WTC11 (cell line): ENCODE measurements at regions not wholly inside any gene's neighbourhood (a gene's known extent, or its start where the extent isn't known, plus 50 kb on each side); places are given as distances from the start of the nearest gene placed in this dataset.

Experiments
- ATAC-seq: fragments of 200-7000 bp; cut with Tn5 transposase; 2 replicates; pipeline ENCODE4 v1.10.0; 2021; ENCODE audit warnings: mild to moderate bottlenecking, moderate library complexity
- CTCF ChIA-PET: fragments of 300-600 bp; sonication (Branson Sonifier 250); formaldehyde crosslinking; loops from one replicate; lab custom pipeline; 2021; ENCODE audit warnings: antibody characterized with exemption; lab: Charles Lee
- POLR2A ChIA-PET: fragments of 350-600 bp; sonication (Branson Sonifier 250); formaldehyde crosslinking; loops from one replicate; lab custom pipeline; 2021; ENCODE audit warnings: antibody characterized with exemption; lab: Charles Lee
- DNase-seq: peaks from one replicate; pipeline ENCODE4 v3.0.0; 2021; ENCODE audit warnings: low spot score
- H3K27ac Mint-ChIP-seq: 2 replicates; pipeline ENCODE4 v1.8.0; 2021; ENCODE audit warnings: mixed read lengths
- H3K27me3 Mint-ChIP-seq: 2 replicates; pipeline ENCODE4 v1.8.0; 2021; ENCODE audit warnings: low read depth, mild to moderate bottlenecking, moderate library complexity, mixed read lengths
- H3K36me3 Mint-ChIP-seq: 2 replicates; pipeline ENCODE4 v1.8.0; 2021; ENCODE audit warnings: mixed read lengths
- H3K4me1 Mint-ChIP-seq: 2 replicates; pipeline ENCODE4 v1.8.0; 2022; ENCODE audit warnings: mixed read lengths
- H3K4me3 Mint-ChIP-seq: 2 replicates; pipeline ENCODE4 v1.8.0; 2021; ENCODE audit warnings: mild to moderate bottlenecking, moderate library complexity, mixed read lengths
- H3K9me3 Mint-ChIP-seq: 2 replicates; pipeline ENCODE4 v1.8.0; 2021; ENCODE audit warnings: mixed read lengths
- CDX4 ChIP-seq: fragments of 250-450 bp; sonication (Bioruptor Pico); IDR thresholded peaks from 2 replicates; pipeline ENCODE4 v1.9.0; 2021; ENCODE audit warnings: moderate library complexity, mild to moderate bottlenecking, inconsistent platforms, borderline replicate concordance
- CREM ChIP-seq: sonication (generic); formaldehyde crosslinking; IDR thresholded peaks from 2 replicates; pipeline ENCODE4 v1.8.1; 2022; ENCODE audit warnings: mild to moderate bottlenecking, missing genetic modification reagents, moderate library complexity
- E2F5 ChIP-seq: sonication (generic); formaldehyde crosslinking; IDR thresholded peaks from 2 replicates; pipeline ENCODE4 v1.8.1; 2022; ENCODE audit warnings: mild to moderate bottlenecking, moderate library complexity, missing genetic modification reagents
- EMX1 ChIP-seq: fragments of 250-450 bp; sonication (Bioruptor Pico); IDR thresholded peaks from 2 replicates; pipeline ENCODE4 v1.8.0; 2021; ENCODE audit warnings: mild to moderate bottlenecking
- ESRRA ChIP-seq: sonication (generic); formaldehyde crosslinking; IDR thresholded peaks from 2 replicates; pipeline ENCODE4 v1.8.1; 2022; ENCODE audit warnings: mild to moderate bottlenecking, missing genetic modification reagents, borderline replicate concordance
- ETV6 ChIP-seq: sonication (generic); formaldehyde crosslinking; IDR thresholded peaks from 2 replicates; pipeline ENCODE4 v1.8.1; 2022; ENCODE audit warnings: mild to moderate bottlenecking, missing genetic modification reagents
- MXD4 ChIP-seq: fragments of 250-450 bp; sonication (Bioruptor Pico); IDR thresholded peaks from 2 replicates; pipeline ENCODE4 v1.8.0; 2021; ENCODE audit warnings: mild to moderate bottlenecking, moderate library complexity, borderline replicate concordance
- NR1H2 ChIP-seq: sonication (generic); formaldehyde crosslinking; IDR thresholded peaks from 2 replicates; pipeline ENCODE4 v1.9.0; 2021; ENCODE audit warnings: mild to moderate bottlenecking, moderate library complexity, missing genetic modification reagents
- NR3C1 ChIP-seq: sonication (generic); formaldehyde crosslinking; conservative IDR thresholded peaks from 2 replicates; pipeline ENCODE4 v1.8.1; 2023; ENCODE audit warnings: low read depth, mild to moderate bottlenecking, missing genetic modification reagents
- PREB ChIP-seq: sonication (generic); formaldehyde crosslinking; IDR thresholded peaks from 2 replicates; pipeline ENCODE4 v1.8.1; 2022; ENCODE audit warnings: mild to moderate bottlenecking, missing genetic modification reagents, moderate library complexity, borderline replicate concordance
- RELA ChIP-seq: sonication (generic); formaldehyde crosslinking; IDR thresholded peaks from 2 replicates; pipeline ENCODE4 v1.8.1; 2022; ENCODE audit warnings: missing genetic modification reagents, mild to moderate bottlenecking, borderline replicate concordance
- SP1 ChIP-seq: sonication (generic); formaldehyde crosslinking; conservative IDR thresholded peaks from 2 replicates; pipeline ENCODE4 v1.8.1; 2022; ENCODE audit warnings: missing genetic modification reagents
- TEAD4 ChIP-seq: sonication (generic); formaldehyde crosslinking; IDR thresholded peaks from 2 replicates; pipeline ENCODE4 v1.8.0; 2022; ENCODE audit warnings: mild to moderate bottlenecking, missing genetic modification reagents
- TP53 ChIP-seq: sonication (generic); formaldehyde crosslinking; IDR thresholded peaks from 2 replicates; pipeline ENCODE4 v1.8.1; 2023; ENCODE audit warnings: mild to moderate bottlenecking, missing genetic modification reagents
- ZNF232 ChIP-seq: sonication (generic); formaldehyde crosslinking; IDR thresholded peaks from 2 replicates; pipeline ENCODE4 v1.8.0; 2022; ENCODE audit warnings: mild to moderate bottlenecking, missing genetic modification reagents
- ZNF263 ChIP-seq: sonication (generic); formaldehyde crosslinking; IDR thresholded peaks from 2 replicates; pipeline ENCODE4 v1.8.1; 2022; ENCODE audit warnings: low read depth, mild to moderate bottlenecking, moderate library complexity, missing genetic modification reagents
- TF ChIP-seq, protein P1 (sequence below): sonication (generic); formaldehyde crosslinking; IDR thresholded peaks from 2 replicates; pipeline ENCODE4 v1.8.0; 2023; ENCODE audit warnings: mild to moderate bottlenecking, missing genetic modification reagents
- TF ChIP-seq, protein P2 (sequence below): fragments of 250-450 bp; sonication (Bioruptor Pico); IDR thresholded peaks from 2 replicates; pipeline ENCODE4 v1.8.0; 2021; ENCODE audit warnings: mild to moderate bottlenecking
- TF ChIP-seq, protein P3 (sequence below): sonication (generic); formaldehyde crosslinking; IDR thresholded peaks from 2 replicates; pipeline ENCODE4 v1.8.1; 2023; ENCODE audit warnings: mild to moderate bottlenecking, missing genetic modification reagents, moderate library complexity
- TF ChIP-seq, protein P4 (sequence below): fragments of 250-450 bp; sonication (Bioruptor Pico); IDR thresholded peaks from 2 replicates; pipeline ENCODE4 v2.1.2; 2022; ENCODE audit warnings: mild to moderate bottlenecking, moderate library complexity

GRCh38 chr5:74042959-74043358 lies 417.0 kb downstream of the ARHGEF28 start:
- H3K4me3 Mint-ChIP-seq = no peak overlapping the region
- H3K36me3 Mint-ChIP-seq = no peaks in the 10 kb centered on the region
- peaks cover 14% of the 10 kb centered on the region for H3K9me3 Mint-ChIP-seq
- H3K27ac Mint-ChIP-seq = no peak overlapping the region
- ChIA-PET CTCF (interaction anchor here (1.2 kb wide), 1 partner anchor 170 kb away, joined by 3 read pairs; no protein-coding TSS in a partner anchor), POLR2A (no interaction called here)
- TF ChIP-seq NR1H2 (CRISPR knock-in tag) = no peak
- TF ChIP-seq, protein P1, sequence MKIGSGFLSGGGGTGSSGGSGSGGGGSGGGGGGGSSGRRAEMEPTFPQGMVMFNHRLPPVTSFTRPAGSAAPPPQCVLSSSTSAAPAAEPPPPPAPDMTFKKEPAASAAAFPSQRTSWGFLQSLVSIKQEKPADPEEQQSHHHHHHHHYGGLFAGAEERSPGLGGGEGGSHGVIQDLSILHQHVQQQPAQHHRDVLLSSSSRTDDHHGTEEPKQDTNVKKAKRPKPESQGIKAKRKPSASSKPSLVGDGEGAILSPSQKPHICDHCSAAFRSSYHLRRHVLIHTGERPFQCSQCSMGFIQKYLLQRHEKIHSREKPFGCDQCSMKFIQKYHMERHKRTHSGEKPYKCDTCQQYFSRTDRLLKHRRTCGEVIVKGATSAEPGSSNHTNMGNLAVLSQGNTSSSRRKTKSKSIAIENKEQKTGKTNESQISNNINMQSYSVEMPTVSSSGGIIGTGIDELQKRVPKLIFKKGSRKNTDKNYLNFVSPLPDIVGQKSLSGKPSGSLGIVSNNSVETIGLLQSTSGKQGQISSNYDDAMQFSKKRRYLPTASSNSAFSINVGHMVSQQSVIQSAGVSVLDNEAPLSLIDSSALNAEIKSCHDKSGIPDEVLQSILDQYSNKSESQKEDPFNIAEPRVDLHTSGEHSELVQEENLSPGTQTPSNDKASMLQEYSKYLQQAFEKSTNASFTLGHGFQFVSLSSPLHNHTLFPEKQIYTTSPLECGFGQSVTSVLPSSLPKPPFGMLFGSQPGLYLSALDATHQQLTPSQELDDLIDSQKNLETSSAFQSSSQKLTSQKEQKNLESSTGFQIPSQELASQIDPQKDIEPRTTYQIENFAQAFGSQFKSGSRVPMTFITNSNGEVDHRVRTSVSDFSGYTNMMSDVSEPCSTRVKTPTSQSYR (CRISPR knock-in tag) = no peak
- TF ChIP-seq TP53 = no peak
- no peak for TF ChIP-seq NR3C1 (CRISPR knock-in tag)
- TF ChIP-seq PREB (CRISPR knock-in tag) = no peak
- TF ChIP-seq, protein P2, sequence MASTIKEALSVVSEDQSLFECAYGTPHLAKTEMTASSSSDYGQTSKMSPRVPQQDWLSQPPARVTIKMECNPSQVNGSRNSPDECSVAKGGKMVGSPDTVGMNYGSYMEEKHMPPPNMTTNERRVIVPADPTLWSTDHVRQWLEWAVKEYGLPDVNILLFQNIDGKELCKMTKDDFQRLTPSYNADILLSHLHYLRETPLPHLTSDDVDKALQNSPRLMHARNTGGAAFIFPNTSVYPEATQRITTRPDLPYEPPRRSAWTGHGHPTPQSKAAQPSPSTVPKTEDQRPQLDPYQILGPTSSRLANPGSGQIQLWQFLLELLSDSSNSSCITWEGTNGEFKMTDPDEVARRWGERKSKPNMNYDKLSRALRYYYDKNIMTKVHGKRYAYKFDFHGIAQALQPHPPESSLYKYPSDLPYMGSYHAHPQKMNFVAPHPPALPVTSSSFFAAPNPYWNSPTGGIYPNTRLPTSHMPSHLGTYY = no peak
- TF ChIP-seq ZNF263 = no peak
- TF ChIP-seq TEAD4 (CRISPR knock-in tag) = no peak
- TF ChIP-seq ZNF232 (CRISPR knock-in tag) = no peak
- no peak for TF ChIP-seq SP1 (CRISPR knock-in tag)
- TF ChIP-seq ETV6 = no peak
- TF ChIP-seq CDX4 (CRISPR knock-in tag) = no peak
- no peak for TF ChIP-seq EMX1 (CRISPR knock-in tag)
- no peak for TF ChIP-seq E2F5 (CRISPR knock-in tag)
- TF ChIP-seq MXD4 = no peak
- TF ChIP-seq, protein P3, sequence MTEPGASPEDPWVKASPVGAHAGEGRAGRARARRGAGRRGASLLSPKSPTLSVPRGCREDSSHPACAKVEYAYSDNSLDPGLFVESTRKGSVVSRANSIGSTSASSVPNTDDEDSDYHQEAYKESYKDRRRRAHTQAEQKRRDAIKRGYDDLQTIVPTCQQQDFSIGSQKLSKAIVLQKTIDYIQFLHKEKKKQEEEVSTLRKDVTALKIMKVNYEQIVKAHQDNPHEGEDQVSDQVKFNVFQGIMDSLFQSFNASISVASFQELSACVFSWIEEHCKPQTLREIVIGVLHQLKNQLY (CRISPR knock-in tag) = no peak
- no peak for TF ChIP-seq RELA (CRISPR knock-in tag)
- ATAC-seq = no peak
- no peaks in the 10 kb centered on the region for H3K27me3 Mint-ChIP-seq
- H3K4me1 Mint-ChIP-seq = peaks cover 3% of the 10 kb centered on the region
- no peak for DNase-seq

- no peak overlapping the region for H3K4me3 Mint-ChIP-seq
- ChIA-PET CTCF (interaction anchor here (1.2 kb wide), 1 partner anchor 170 kb away, joined by 3 read pairs; no protein-coding TSS in a partner anchor), POLR2A (no interaction called here)
- no peak overlapping the region for H3K27ac Mint-ChIP-seq
- peaks cover 11% of the 10 kb centered on the region for H3K9me3 Mint-ChIP-seq
- DNase-seq (no peak), ATAC-seq (no peak)
- TF ChIP-seq ESRRA (no peak), MXD4 (no peak), NR3C1 (CRISPR knock-in tag) (no peak), CREM (CRISPR knock-in tag) (no peak)
- TF ChIP-seq, protein P4, sequence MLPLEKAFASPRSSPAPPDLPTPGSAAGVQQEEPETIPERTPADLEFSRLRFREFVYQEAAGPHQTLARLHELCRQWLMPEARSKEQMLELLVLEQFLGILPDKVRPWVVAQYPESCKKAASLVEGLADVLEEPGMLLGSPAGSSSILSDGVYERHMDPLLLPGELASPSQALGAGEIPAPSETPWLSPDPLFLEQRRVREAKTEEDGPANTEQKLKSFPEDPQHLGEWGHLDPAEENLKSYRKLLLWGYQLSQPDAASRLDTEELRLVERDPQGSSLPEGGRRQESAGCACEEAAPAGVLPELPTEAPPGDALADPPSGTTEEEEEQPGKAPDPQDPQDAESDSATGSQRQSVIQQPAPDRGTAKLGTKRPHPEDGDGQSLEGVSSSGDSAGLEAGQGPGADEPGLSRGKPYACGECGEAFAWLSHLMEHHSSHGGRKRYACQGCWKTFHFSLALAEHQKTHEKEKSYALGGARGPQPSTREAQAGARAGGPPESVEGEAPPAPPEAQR = no peak
- peaks cover 7% of the 10 kb centered on the region for H3K4me1 Mint-ChIP-seq
- H3K36me3 Mint-ChIP-seq = no peaks in the 10 kb centered on the region
- H3K27me3 Mint-ChIP-seq = no peaks in the 10 kb centered on the region
These were observed 416.6 kb downstream of the ARHGEF28 start for GRCh38 chr5:74042559-74042958.
